22Rv1 (cell line): ENCODE measurements at regions not wholly inside any gene's neighbourhood (a gene's known extent, or its start where the extent isn't known, plus 50 kb on each side); places are given as distances from the start of the nearest gene placed in this dataset.

Experiments used
- ZFX ChIP-seq: fragments of 450-650 bp; IDR thresholded peaks from 2 replicates; pipeline ENCODE4 v1.6.1; 2017; ENCODE audit warnings: antibody characterized with exemption, borderline replicate concordance
- TF ChIP-seq, protein P1 (sequence below): fragments of 450-650 bp; IDR thresholded peaks from 2 replicates; pipeline ENCODE4 v1.5.1; 2017; ENCODE audit warnings: mild to moderate bottlenecking

DNA sequence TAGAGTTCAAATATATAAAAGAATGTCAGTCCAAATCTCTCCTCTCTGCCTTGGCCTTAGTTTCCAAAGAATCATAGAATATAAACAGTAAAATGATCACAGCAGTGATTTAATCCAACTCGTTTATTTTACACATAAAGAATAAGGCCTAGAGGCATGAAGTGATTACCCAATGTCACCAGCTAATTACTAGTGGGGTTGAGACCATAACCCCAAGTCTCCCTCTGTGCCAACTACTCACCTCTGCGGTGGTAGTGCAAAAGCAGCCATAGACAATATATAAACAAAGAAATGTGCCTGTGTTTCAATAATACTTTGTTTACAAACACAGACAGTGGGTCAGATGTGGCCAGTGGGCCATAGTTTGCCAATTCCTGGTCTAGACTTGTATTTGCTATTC is 96.6 kb upstream of the FAT3 start:
- TF ChIP-seq, protein P1, sequence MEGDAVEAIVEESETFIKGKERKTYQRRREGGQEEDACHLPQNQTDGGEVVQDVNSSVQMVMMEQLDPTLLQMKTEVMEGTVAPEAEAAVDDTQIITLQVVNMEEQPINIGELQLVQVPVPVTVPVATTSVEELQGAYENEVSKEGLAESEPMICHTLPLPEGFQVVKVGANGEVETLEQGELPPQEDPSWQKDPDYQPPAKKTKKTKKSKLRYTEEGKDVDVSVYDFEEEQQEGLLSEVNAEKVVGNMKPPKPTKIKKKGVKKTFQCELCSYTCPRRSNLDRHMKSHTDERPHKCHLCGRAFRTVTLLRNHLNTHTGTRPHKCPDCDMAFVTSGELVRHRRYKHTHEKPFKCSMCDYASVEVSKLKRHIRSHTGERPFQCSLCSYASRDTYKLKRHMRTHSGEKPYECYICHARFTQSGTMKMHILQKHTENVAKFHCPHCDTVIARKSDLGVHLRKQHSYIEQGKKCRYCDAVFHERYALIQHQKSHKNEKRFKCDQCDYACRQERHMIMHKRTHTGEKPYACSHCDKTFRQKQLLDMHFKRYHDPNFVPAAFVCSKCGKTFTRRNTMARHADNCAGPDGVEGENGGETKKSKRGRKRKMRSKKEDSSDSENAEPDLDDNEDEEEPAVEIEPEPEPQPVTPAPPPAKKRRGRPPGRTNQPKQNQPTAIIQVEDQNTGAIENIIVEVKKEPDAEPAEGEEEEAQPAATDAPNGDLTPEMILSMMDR: no peak
- TF ChIP-seq ZFX: no peak
